DND-41 (cell line): ENCODE measurements at regions not wholly inside any gene's neighbourhood (a gene's known extent, or its start where the extent isn't known, plus 50 kb on each side); places are given as distances from the start of the nearest gene placed in this dataset.

Experiments
- CTCF ChIP-seq: IDR thresholded peaks from 2 replicates; pipeline ENCODE4 v1.5.1; 2012; ENCODE audit warnings: borderline replicate concordance, low read length, moderate library complexity, mild to moderate bottlenecking; ENCODE audit not compliant: poor library complexity, severe bottlenecking; ENCODE audit errors: extremely low read depth
- EZH2 ChIP-seq: IDR thresholded peaks from 3 replicates; pipeline ENCODE4 v1.6.1; 2012; ENCODE audit warnings: borderline replicate concordance, low read depth, mild to moderate bottlenecking, moderate library complexity, low read length, inconsistent platforms; ENCODE audit not compliant: severe bottlenecking

- TF ChIP-seq CTCF (no peak), EZH2 (no peak)
Observed at GRCh38 chr1:83764209-83764608, 234.7 kb downstream of the TTLL7 start.
